ENCODE measurements at regions not wholly inside any gene's neighbourhood (a gene's known extent, or its start where the extent isn't known, plus 50 kb on each side); places are given as distances from the start of the nearest gene placed in this dataset.
A peak's percentile ranks its signal among the peaks of the same experiment; 100 is the strongest.

DNA sequence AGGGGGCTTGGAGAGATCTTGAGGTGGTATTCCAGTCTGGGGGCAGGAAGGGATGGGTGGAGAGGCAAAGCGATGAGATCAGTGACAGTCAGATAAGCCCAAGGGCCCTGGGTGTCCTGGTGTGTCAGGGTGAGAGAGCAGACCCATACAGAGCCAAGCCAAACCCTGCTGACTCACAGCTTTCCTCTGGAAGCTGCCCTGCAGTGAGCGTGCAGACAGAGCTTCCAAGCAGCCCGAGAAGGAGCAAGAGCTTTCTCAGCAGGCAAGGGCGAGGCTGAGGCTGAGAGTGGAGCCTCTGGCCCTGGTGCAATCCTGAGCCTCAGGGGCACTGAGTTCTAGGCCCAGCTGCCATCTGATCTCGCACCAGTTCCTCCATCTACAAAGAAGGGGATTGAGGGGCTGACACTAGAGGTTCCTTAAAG lies 91.1 kb upstream of the HIVEP1 start (continued):
- TF ChIP-seq, protein P1, sequence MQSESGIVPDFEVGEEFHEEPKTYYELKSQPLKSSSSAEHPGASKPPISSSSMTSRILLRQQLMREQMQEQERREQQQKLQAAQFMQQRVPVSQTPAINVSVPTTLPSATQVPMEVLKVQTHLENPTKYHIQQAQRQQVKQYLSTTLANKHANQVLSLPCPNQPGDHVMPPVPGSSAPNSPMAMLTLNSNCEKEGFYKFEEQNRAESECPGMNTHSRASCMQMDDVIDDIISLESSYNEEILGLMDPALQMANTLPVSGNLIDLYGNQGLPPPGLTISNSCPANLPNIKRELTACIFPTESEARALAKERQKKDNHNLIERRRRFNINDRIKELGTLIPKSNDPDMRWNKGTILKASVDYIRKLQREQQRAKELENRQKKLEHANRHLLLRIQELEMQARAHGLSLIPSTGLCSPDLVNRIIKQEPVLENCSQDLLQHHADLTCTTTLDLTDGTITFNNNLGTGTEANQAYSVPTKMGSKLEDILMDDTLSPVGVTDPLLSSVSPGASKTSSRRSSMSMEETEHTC (IDR thresholded peaks at IDR 0.05) = 0 out of 2 replicates have a peak, but pooled peaks have one; percentile 25
- TF ChIP-seq TEAD1 (CRISPR knock-in tag; IDR thresholded peaks at IDR 0.05) (peak in 1 of 2 experiments; percentile 39; a peak in 1 of 4 replicates), WHSC1 (IDR thresholded peaks at IDR 0.05; ENCODE audit: low read length) (peak; percentile 67), MTA1 (IDR thresholded peaks at IDR 0.05; ENCODE audit: borderline replicate concordance) (peak; percentile 49; the same call in 1 of the 2 replicates), RCOR1 (IDR thresholded peaks at IDR 0.05; ENCODE audit: borderline replicate concordance in 1 of 2, low read depth in 2 of 2, low read length in 2 of 2) (peak; percentile 5 to 85; a peak in 2 of 4 replicates), ATF7 (IDR thresholded peaks at IDR 0.05) (peak; percentile 73; the same call in 1 of the 2 replicates), MYC (IDR thresholded peaks at IDR 0.05; ENCODE audit: low read depth, low read length) (peak; percentile 75), MYC (CRISPR knock-in tag; IDR thresholded peaks at IDR 0.05; ENCODE audit: borderline replicate concordance, low read depth) (no peak), RNF2 (IDR thresholded peaks at IDR 0.05) (0 out of 2 replicates have a peak, but pooled peaks have one; percentile 34), SP1 (CRISPR knock-in tag; IDR thresholded peaks at IDR 0.05) (peak; percentile 44; the same call in 1 of the 2 replicates), ZBTB7A (IDR thresholded peaks at IDR 0.05; ENCODE audit: borderline replicate concordance, control insufficient read depth, low read depth, low read length) (peak; percentile 54; the same call in 1 of the 2 replicates), MAFK (IDR thresholded peaks at IDR 0.05; ENCODE audit: low read length) (peak; percentile 84)
- TF ChIP-seq, protein P2, sequence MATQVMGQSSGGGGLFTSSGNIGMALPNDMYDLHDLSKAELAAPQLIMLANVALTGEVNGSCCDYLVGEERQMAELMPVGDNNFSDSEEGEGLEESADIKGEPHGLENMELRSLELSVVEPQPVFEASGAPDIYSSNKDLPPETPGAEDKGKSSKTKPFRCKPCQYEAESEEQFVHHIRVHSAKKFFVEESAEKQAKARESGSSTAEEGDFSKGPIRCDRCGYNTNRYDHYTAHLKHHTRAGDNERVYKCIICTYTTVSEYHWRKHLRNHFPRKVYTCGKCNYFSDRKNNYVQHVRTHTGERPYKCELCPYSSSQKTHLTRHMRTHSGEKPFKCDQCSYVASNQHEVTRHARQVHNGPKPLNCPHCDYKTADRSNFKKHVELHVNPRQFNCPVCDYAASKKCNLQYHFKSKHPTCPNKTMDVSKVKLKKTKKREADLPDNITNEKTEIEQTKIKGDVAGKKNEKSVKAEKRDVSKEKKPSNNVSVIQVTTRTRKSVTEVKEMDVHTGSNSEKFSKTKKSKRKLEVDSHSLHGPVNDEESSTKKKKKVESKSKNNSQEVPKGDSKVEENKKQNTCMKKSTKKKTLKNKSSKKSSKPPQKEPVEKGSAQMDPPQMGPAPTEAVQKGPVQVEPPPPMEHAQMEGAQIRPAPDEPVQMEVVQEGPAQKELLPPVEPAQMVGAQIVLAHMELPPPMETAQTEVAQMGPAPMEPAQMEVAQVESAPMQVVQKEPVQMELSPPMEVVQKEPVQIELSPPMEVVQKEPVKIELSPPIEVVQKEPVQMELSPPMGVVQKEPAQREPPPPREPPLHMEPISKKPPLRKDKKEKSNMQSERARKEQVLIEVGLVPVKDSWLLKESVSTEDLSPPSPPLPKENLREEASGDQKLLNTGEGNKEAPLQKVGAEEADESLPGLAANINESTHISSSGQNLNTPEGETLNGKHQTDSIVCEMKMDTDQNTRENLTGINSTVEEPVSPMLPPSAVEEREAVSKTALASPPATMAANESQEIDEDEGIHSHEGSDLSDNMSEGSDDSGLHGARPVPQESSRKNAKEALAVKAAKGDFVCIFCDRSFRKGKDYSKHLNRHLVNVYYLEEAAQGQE (IDR thresholded peaks at IDR 0.05; ENCODE audit: borderline replicate concordance) = peak; percentile 21; the same call in 1 of the 2 replicates
- TF ChIP-seq, protein P2 (CRISPR knock-in tag; IDR thresholded peaks at IDR 0.05; ENCODE audit: low read depth) = no peak
- TF ChIP-seq, protein P3, sequence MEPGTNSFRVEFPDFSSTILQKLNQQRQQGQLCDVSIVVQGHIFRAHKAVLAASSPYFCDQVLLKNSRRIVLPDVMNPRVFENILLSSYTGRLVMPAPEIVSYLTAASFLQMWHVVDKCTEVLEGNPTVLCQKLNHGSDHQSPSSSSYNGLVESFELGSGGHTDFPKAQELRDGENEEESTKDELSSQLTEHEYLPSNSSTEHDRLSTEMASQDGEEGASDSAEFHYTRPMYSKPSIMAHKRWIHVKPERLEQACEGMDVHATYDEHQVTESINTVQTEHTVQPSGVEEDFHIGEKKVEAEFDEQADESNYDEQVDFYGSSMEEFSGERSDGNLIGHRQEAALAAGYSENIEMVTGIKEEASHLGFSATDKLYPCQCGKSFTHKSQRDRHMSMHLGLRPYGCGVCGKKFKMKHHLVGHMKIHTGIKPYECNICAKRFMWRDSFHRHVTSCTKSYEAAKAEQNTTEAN (CRISPR knock-in tag; IDR thresholded peaks at IDR 0.05) = no peak

All from K562 (cell line).